A549 (cell line): ENCODE measurements at regions not wholly inside any gene's neighbourhood (a gene's known extent, or its start where the extent isn't known, plus 50 kb on each side); places are given as distances from the start of the nearest gene placed in this dataset.

Experiments used
- BHLHE40 ChIP-seq: IDR thresholded peaks from 2 replicates; pipeline ENCODE4 v1.6.1; 2012; ENCODE audit warnings: low read depth, low read length, inconsistent platforms
- CEBPB ChIP-seq, 2 experiments: fragments of >200 bp in 1 of 2; sonication (Bioruptor Twin) in 1 of 2; formaldehyde crosslinking in 1 of 2; IDR thresholded peaks; 2 replicates each; pipeline ENCODE4 v1.6.1; 2012 to 2016
- CTCF ChIP-seq: fragments of >200 bp; sonication (Bioruptor Twin); formaldehyde crosslinking; IDR thresholded peaks from 3 replicates; pipeline ENCODE4 v1.5.1; 2016
- E2F6 ChIP-seq: IDR thresholded peaks from 2 replicates; pipeline ENCODE4 v1.6.1; 2012; ENCODE audit warnings: low read depth, borderline replicate concordance
- KDM5A ChIP-seq: fragments of 200-600 bp; sonication (generic); IDR thresholded peaks from 2 replicates; pipeline ENCODE4 v1.6.1; 2016; ENCODE audit warnings: antibody characterized with exemption, mild to moderate bottlenecking
- POLR2A ChIP-seq: IDR thresholded peaks from 2 replicates; pipeline ENCODE4 v1.6.1; 2012; ENCODE audit warnings: mild to moderate bottlenecking, low read length
- POLR2AphosphoS2 ChIP-seq: conservative IDR thresholded peaks from 2 replicates; pipeline ENCODE4 v1.6.1; 2012; ENCODE audit warnings: low read length, improper control_type of control experiment, inconsistent platforms
- RAD21 ChIP-seq, 2 experiments: fragments of >200 bp in 1 of 2; sonication (Bioruptor Twin) in 1 of 2; formaldehyde crosslinking in 1 of 2; IDR thresholded peaks in 1 of 2; conservative IDR thresholded peaks in 1 of 2; 2 replicates in 1 of 2; 3 replicates in 1 of 2; pipeline ENCODE4 v1.6.1; 2012 to 2018; ENCODE audit warnings: inconsistent platforms in 1 of 2
- USF2 ChIP-seq: fragments of 450-650 bp; IDR thresholded peaks from 2 replicates; pipeline ENCODE4 v1.6.1; 2014; ENCODE audit warnings: antibody characterized with exemption

- TF ChIP-seq BHLHE40, result no peak
- TF ChIP-seq CTCF, result no peak
- no peak for TF ChIP-seq E2F6
- TF ChIP-seq KDM5A, result no peak
- no peak for TF ChIP-seq POLR2A
- no peak for TF ChIP-seq RAD21 (conservative IDR thresholded peaks at IDR 0.05 in 1 of 2, IDR thresholded peaks at IDR 0.05 in 1 of 2)
- no peak for TF ChIP-seq CEBPB (IDR thresholded peaks at IDR 0.05)
- TF ChIP-seq POLR2AphosphoS2, result no peak
- no peak for TF ChIP-seq USF2
These were observed 72.5 kb downstream of the RRAGC start for GRCh38 chr1:38787041-38787440.
